HG03135 (cell line): ENCODE measurements at regions not wholly inside any gene's neighbourhood (a gene's known extent, or its start where the extent isn't known, plus 50 kb on each side); places are given as distances from the start of the nearest gene placed in this dataset.

Experiments used
- ATAC-seq: cut with Tn5 transposase; IDR thresholded peaks from one replicate; pipeline ENCODE4 v1.9.1; 2021; ENCODE audit warnings: mild to moderate bottlenecking, moderate library complexity; ENCODE audit not compliant: unreplicated experiment

- ATAC-seq, result no peak
These were observed 141.2 kb upstream of the HDAC9 start for GRCh38 chr7:18354108-18355085.

- no peak for ATAC-seq
These were observed 139.3 kb upstream of the HDAC9 start for GRCh38 chr7:18356191-18356645.

- no peak for ATAC-seq
These were observed 137.9 kb upstream of the HDAC9 start for GRCh38 chr7:18357691-18358090.

- no peak for ATAC-seq
These were observed 133.8 kb upstream of the HDAC9 start for GRCh38 chr7:18361756-18362155.

- no peak for ATAC-seq
These were observed 131.7 kb upstream of the HDAC9 start for GRCh38 chr7:18363751-18364380.

GRCh38 chr7:18364396-18364795 lies 131.2 kb upstream of the HDAC9 start:
- no peak for ATAC-seq

- ATAC-seq, result no peak
These were observed 129.2 kb upstream of the HDAC9 start for GRCh38 chr7:18366394-18366793.

GRCh38 chr7:18369011-18369410 lies 126.5 kb upstream of the HDAC9 start:
- ATAC-seq, result no peak

GRCh38 chr7:18370633-18371032 lies 124.9 kb upstream of the HDAC9 start:
- ATAC-seq, result no peak

- no peak for ATAC-seq
These were observed 116.5 kb upstream of the HDAC9 start for GRCh38 chr7:18378989-18379605.

- ATAC-seq, result no peak
These were observed 110.9 kb upstream of the HDAC9 start for GRCh38 chr7:18384491-18385143.

- ATAC-seq, result no peak
These were observed 108.9 kb upstream of the HDAC9 start for GRCh38 chr7:18386607-18387006.

GRCh38 chr7:18387191-18387735 lies 108.3 kb upstream of the HDAC9 start:
- ATAC-seq, result no peak

GRCh38 chr7:18390535-18390907 lies 105.0 kb upstream of the HDAC9 start:
- no peak for ATAC-seq

- ATAC-seq, result no peak
These were observed 102.0 kb upstream of the HDAC9 start for GRCh38 chr7:18393465-18394118.

GRCh38 chr7:18395868-18396267 lies 99.7 kb upstream of the HDAC9 start:
- no peak for ATAC-seq

- no peak for ATAC-seq
These were observed 98.6 kb upstream of the HDAC9 start for GRCh38 chr7:18396953-18397352.

- ATAC-seq, result no peak
These were observed 95.9 kb upstream of the HDAC9 start for GRCh38 chr7:18399436-18400235.

GRCh38 chr7:18400275-18400674 lies 95.3 kb upstream of the HDAC9 start:
- ATAC-seq, result no peak

GRCh38 chr7:18400726-18401125 lies 94.8 kb upstream of the HDAC9 start:
- ATAC-seq, result no peak
